ENCODE measurements at regions not wholly inside any gene's neighbourhood (a gene's known extent, or its start where the extent isn't known, plus 50 kb on each side); places are given as distances from the start of the nearest gene placed in this dataset.

GRCh38 chr4:56271131-56271530 is 116.2 kb downstream of the AASDH start:
- H2AFZ ChIP-seq (replicated peaks), result no peak overlapping the region
- no peaks in the 10 kb centered on the region for H3F3A ChIP-seq (ENCODE audit: low read depth)
- H3K36me3 ChIP-seq, result no peaks in the 10 kb centered on the region
- peaks cover 3% of the 10 kb centered on the region for H4K20me1 ChIP-seq (ENCODE audit: low read depth)
- no peaks in the 10 kb centered on the region for H3K9me3 ChIP-seq (ENCODE audit: low read depth)
- TF ChIP-seq EZH2phosphoT487 (IDR thresholded peaks at IDR 0.05), result no peak
- no peak for TF ChIP-seq CTCF (IDR thresholded peaks at IDR 0.05)
- no peak for TF ChIP-seq EZH2 (IDR thresholded peaks at IDR 0.05)
- no peaks in the 10 kb centered on the region for H3K4me1 ChIP-seq
- H3K79me2 ChIP-seq (ENCODE audit: low read depth), result no peaks in the 10 kb centered on the region
- Mint-ChIP-seq H3K9me3 (no peaks in the 10 kb centered on the region), H3K4me3 (no peak overlapping the region), H3K27me3 (ENCODE audit: insufficient read depth, low read depth) (no peaks in the 10 kb centered on the region), H3K27ac (no peak overlapping the region), H3K4me1 (peaks cover 2% of the 10 kb centered on the region), H3K36me3 (peaks cover 7% of the 10 kb centered on the region)
- H3K27me3 ChIP-seq, result no peaks in the 10 kb centered on the region
- DNase-seq (ENCODE audit: low spot score), result no peak
- no peak overlapping the region for H3K27ac ChIP-seq
- no peak overlapping the region for H3K4me2 ChIP-seq
- H3K4me3 ChIP-seq, result no peak overlapping the region
- H3K9ac ChIP-seq, result no peak overlapping the region

DNA sequence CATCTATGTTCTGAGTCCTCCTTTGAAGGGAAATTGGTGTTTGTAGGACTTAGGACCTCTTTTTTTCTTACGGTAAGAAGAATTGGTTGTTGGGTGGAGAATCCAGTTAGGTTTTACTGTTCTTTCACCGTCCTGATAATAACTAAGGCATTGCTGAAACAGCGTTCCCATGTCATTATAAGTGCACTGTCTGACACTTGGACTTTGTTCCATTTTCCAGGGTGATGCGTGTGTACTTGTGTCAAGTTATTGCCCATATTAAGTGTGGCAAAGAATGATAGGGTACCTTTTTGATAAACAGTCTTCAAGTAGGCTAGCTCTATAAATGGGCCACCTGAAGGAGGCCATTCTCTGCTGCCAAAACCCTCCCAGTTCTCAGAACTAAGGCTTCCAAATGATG is 119.7 kb downstream of the AASDH start:
- Histone ChIP-seq H3K4me3 (no peak overlapping the region), H3K9me3 (ENCODE audit: low read depth) (no peaks in the 10 kb centered on the region), H4K20me1 (ENCODE audit: low read depth) (no peaks in the 10 kb centered on the region), H3K36me3 (no peaks in the 10 kb centered on the region), H3K4me1 (no peaks in the 10 kb centered on the region), H3K27me3 (no peaks in the 10 kb centered on the region), H3F3A (ENCODE audit: low read depth) (no peaks in the 10 kb centered on the region), H3K9ac (no peak overlapping the region), H3K27ac (no peak overlapping the region), H3K4me2 (no peak overlapping the region), H3K79me2 (ENCODE audit: low read depth) (no peaks in the 10 kb centered on the region), H2AFZ (replicated peaks) (no peak overlapping the region)
- no peak for DNase-seq (ENCODE audit: low spot score)
- Mint-ChIP-seq H3K27ac (no peak overlapping the region), H3K9me3 (no peaks in the 10 kb centered on the region), H3K4me1 (peaks cover 2% of the 10 kb centered on the region), H3K36me3 (peaks cover 9% of the 10 kb centered on the region), H3K4me3 (no peak overlapping the region), H3K27me3 (ENCODE audit: insufficient read depth, low read depth) (no peaks in the 10 kb centered on the region)
- TF ChIP-seq CTCF (IDR thresholded peaks at IDR 0.05) (no peak), EZH2phosphoT487 (IDR thresholded peaks at IDR 0.05) (no peak), EZH2 (IDR thresholded peaks at IDR 0.05) (no peak)

DNA sequence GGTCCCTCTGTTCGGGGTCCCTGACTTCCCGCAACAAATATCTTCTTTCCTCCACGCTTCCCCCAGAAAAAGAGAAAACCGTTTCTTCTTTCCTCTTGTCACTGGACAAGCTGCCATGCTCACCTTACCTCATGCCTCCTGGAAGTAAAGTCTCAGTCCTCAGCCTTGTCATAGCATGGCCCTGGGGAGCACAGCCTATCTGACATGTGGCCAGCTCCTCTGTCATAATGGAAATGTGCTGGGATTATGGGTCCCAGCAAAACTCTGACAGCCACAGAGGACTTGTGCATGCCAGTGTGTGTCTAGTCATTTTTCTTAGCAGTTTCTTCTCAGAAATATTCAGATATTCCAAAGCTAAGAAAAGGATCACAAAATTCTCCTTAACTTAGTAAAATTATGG is 122.4 kb downstream of the AASDH start:
- DNase-seq (ENCODE audit: low spot score), result no peak
- Histone ChIP-seq H3K9me3 (ENCODE audit: low read depth) (no peaks in the 10 kb centered on the region), H3F3A (ENCODE audit: low read depth) (no peaks in the 10 kb centered on the region), H2AFZ (replicated peaks) (no peak overlapping the region), H4K20me1 (ENCODE audit: low read depth) (no peaks in the 10 kb centered on the region), H3K4me1 (peaks cover 2% of the 10 kb centered on the region), H3K79me2 (ENCODE audit: low read depth) (no peaks in the 10 kb centered on the region), H3K4me3 (no peak overlapping the region), H3K9ac (no peak overlapping the region), H3K27ac (no peak overlapping the region), H3K27me3 (no peaks in the 10 kb centered on the region), H3K4me2 (no peak overlapping the region), H3K36me3 (no peaks in the 10 kb centered on the region)
- Mint-ChIP-seq H3K36me3 (peaks cover 9% of the 10 kb centered on the region), H3K4me1 (peaks cover 2% of the 10 kb centered on the region), H3K4me3 (no peak overlapping the region), H3K27ac (no peak overlapping the region), H3K9me3 (no peaks in the 10 kb centered on the region), H3K27me3 (ENCODE audit: insufficient read depth, low read depth) (no peaks in the 10 kb centered on the region)
- TF ChIP-seq EZH2phosphoT487 (IDR thresholded peaks at IDR 0.05), result no peak
- no peak for TF ChIP-seq CTCF (IDR thresholded peaks at IDR 0.05)
- TF ChIP-seq EZH2 (IDR thresholded peaks at IDR 0.05), result no peak

- Histone ChIP-seq H3K4me1 (peaks cover 14% of the 10 kb centered on the region), H3K4me3 (no peak overlapping the region), H3K79me2 (ENCODE audit: low read depth) (no peaks in the 10 kb centered on the region), H3K9me3 (ENCODE audit: low read depth) (no peaks in the 10 kb centered on the region), H3K27ac (no peak overlapping the region), H3K4me2 (no peak overlapping the region), H3K36me3 (no peaks in the 10 kb centered on the region), H3F3A (ENCODE audit: low read depth) (no peaks in the 10 kb centered on the region), H3K9ac (no peak overlapping the region), H3K27me3 (no peaks in the 10 kb centered on the region), H4K20me1 (ENCODE audit: low read depth) (peaks cover 10% of the 10 kb centered on the region), H2AFZ (replicated peaks) (no peak overlapping the region)
- Mint-ChIP-seq H3K4me3 (no peak overlapping the region), H3K27me3 (ENCODE audit: insufficient read depth, low read depth) (no peaks in the 10 kb centered on the region), H3K27ac (no peak overlapping the region), H3K36me3 (peaks cover 14% of the 10 kb centered on the region), H3K9me3 (peaks cover 5% of the 10 kb centered on the region), H3K4me1 (peaks cover 6% of the 10 kb centered on the region)
- TF ChIP-seq EZH2phosphoT487 (IDR thresholded peaks at IDR 0.05) (no peak), CTCF (IDR thresholded peaks at IDR 0.05) (no peak), EZH2 (IDR thresholded peaks at IDR 0.05) (no peak)
- DNase-seq (ENCODE audit: low spot score), result no peak
Measured at GRCh38 chr4:56261027-56261426, 126.3 kb downstream of the AASDH start.
